IMR-90 (cell line): ENCODE measurements at regions not wholly inside any gene's neighbourhood (a gene's known extent, or its start where the extent isn't known, plus 50 kb on each side); places are given as distances from the start of the nearest gene placed in this dataset.

ENCODE experiments used
- ATAC-seq: fragments of 200-7000 bp; cut with Tn5 transposase; 2 replicates; pipeline ENCODE4 v1.9.1; 2020; ENCODE audit warnings: low read depth, mild to moderate bottlenecking, moderate library complexity
- BruUV-seq: library from RNA; stranded (reverse); fragments of 400-500 nt; replicated peaks from 2 replicates; lab custom pipeline; 2021; lab: Mats Ljungman, UMichigan
- CTCF ChIA-PET: fragments of 300-600 bp; formaldehyde crosslinking; extraction: SDS; loops from one replicate; lab custom pipeline; 2021; ENCODE audit warnings: antibody characterized with exemption; lab: Yijun Ruan, JAX
- POLR2A ChIA-PET: fragments of 300-600 bp; sonication (Branson Sonifier 250); formaldehyde crosslinking; loops from one replicate; lab custom pipeline; 2022; ENCODE audit warnings: antibody characterized with exemption; ENCODE audit not compliant: unreplicated experiment; lab: Charles Lee
- DNase-seq: peaks from one replicate; pipeline ENCODE4 v3.0.0; 2013
- H2AFZ ChIP-seq: replicated peaks from 2 replicates; pipeline ENCODE3; 2013; ENCODE audit warnings: low read length, mild to moderate bottlenecking; ENCODE audit not compliant: poor library complexity
- H2AK5ac ChIP-seq: 2 replicates; pipeline ENCODE4 v1.6.1; 2013; ENCODE audit warnings: low read depth, low read length, inconsistent platforms
- H2AK9ac ChIP-seq: replicated peaks from 2 replicates; pipeline ENCODE3; 2013; ENCODE audit warnings: mild to moderate bottlenecking, low read depth, low read length, moderate library complexity; ENCODE audit not compliant: poor library complexity
- H2BK120ac ChIP-seq: 2 replicates; pipeline ENCODE4 v1.6.1; 2013; ENCODE audit warnings: low read depth, low read length, inconsistent platforms
- H2BK15ac ChIP-seq: 3 replicates; pipeline ENCODE4 v1.6.1; 2013; ENCODE audit warnings: low read depth, low read length, inconsistent platforms
- H2BK20ac ChIP-seq: 2 replicates; pipeline ENCODE4 v1.6.1; 2013; ENCODE audit warnings: low read depth, mild to moderate bottlenecking, inconsistent platforms, low read length, moderate library complexity
- H2BK5ac ChIP-seq: 2 replicates; pipeline ENCODE4 v1.6.1; 2013; ENCODE audit warnings: mild to moderate bottlenecking, low read depth, low read length, inconsistent platforms; ENCODE audit not compliant: poor library complexity, severe bottlenecking
- H3K14ac ChIP-seq: replicated peaks from 2 replicates; pipeline ENCODE4 v1.6.1; 2013; ENCODE audit warnings: low read depth, low read length, inconsistent platforms
- H3K18ac ChIP-seq: 2 replicates; pipeline ENCODE4 v1.6.1; 2013; ENCODE audit warnings: low read depth, low read length, control low read depth
- H3K23ac ChIP-seq: 2 replicates; pipeline ENCODE4 v1.6.1; 2013; ENCODE audit warnings: low read depth, low read length, inconsistent platforms
- H3K27ac ChIP-seq: 2 replicates; pipeline ENCODE4 v1.5.1; 2013; ENCODE audit warnings: mild to moderate bottlenecking, control low read depth, low read length; ENCODE audit not compliant: insufficient read depth
- H3K27me3 ChIP-seq: 2 replicates; pipeline ENCODE4 v1.6.1; 2013; ENCODE audit warnings: low read length; ENCODE audit not compliant: control insufficient read depth, insufficient read depth
- H3K36me3 ChIP-seq: 2 replicates; pipeline ENCODE4 v1.6.1; 2013; ENCODE audit warnings: low read length, mixed read lengths; ENCODE audit not compliant: control insufficient read depth, insufficient read depth
- H3K4ac ChIP-seq: 2 replicates; pipeline ENCODE4 v1.6.1; 2013; ENCODE audit warnings: low read depth, low read length, inconsistent platforms
- H3K4me1 ChIP-seq: 2 replicates; pipeline ENCODE4 v1.6.1; 2013; ENCODE audit warnings: low read length, mixed read lengths; ENCODE audit not compliant: control insufficient read depth, insufficient read depth
- H3K4me2 ChIP-seq: 2 replicates; pipeline ENCODE4 v1.6.1; 2013; ENCODE audit warnings: low read depth, mild to moderate bottlenecking, control low read depth, low read length, moderate library complexity
- H3K4me3 ChIP-seq: 2 replicates; pipeline ENCODE4 v1.5.1; 2013; ENCODE audit warnings: low read depth, mild to moderate bottlenecking, control low read depth, low read length, moderate library complexity; ENCODE audit not compliant: insufficient read depth
- H3K56ac ChIP-seq: 2 replicates; pipeline ENCODE4 v1.6.1; 2013; ENCODE audit warnings: low read length, inconsistent platforms; ENCODE audit not compliant: insufficient read depth; ENCODE audit errors: extremely low read depth
- H3K79me1 ChIP-seq, 2 experiments: 2 replicates each; pipeline ENCODE4 v1.6.1; 2013; ENCODE audit warnings: low read length in 2 of 2, inconsistent platforms in 1 of 2, low read depth in 1 of 2
- H3K9ac ChIP-seq: 2 replicates; pipeline ENCODE4 v1.6.1; 2013; ENCODE audit warnings: low read depth, low read length, control low read depth
- H3K9me1 ChIP-seq: 2 replicates; pipeline ENCODE4 v1.6.1; 2013; ENCODE audit warnings: low read length, inconsistent platforms; ENCODE audit not compliant: insufficient read depth
- H3K9me3 ChIP-seq: 2 replicates; pipeline ENCODE4 v1.6.1; 2013; ENCODE audit warnings: low read length; ENCODE audit not compliant: control insufficient read depth, insufficient read depth
- H4K20me1 ChIP-seq: 2 replicates; pipeline ENCODE4 v1.6.1; 2013; ENCODE audit warnings: low read length, inconsistent platforms; ENCODE audit not compliant: insufficient read depth
- H4K5ac ChIP-seq: 2 replicates; pipeline ENCODE4 v1.6.1; 2013; ENCODE audit warnings: mild to moderate bottlenecking, low read depth, low read length, control low read depth
- H4K8ac ChIP-seq, 2 experiments: 2 replicates each; pipeline ENCODE4 v1.6.1; 2013; ENCODE audit warnings: low read depth in 2 of 2, low read length in 2 of 2, control low read depth in 1 of 2, inconsistent platforms in 1 of 2
- H4K91ac ChIP-seq: 2 replicates; pipeline ENCODE4 v1.6.1; 2013; ENCODE audit warnings: low read depth, low read length, inconsistent platforms; ENCODE audit not compliant: insufficient read depth
- BHLHE40 ChIP-seq: fragments of 150-350 bp; IDR thresholded peaks from 2 replicates; pipeline ENCODE4 v1.6.1; 2016; ENCODE audit warnings: mild to moderate bottlenecking, low read depth, low read length
- CEBPB ChIP-seq: IDR thresholded peaks from 2 replicates; pipeline ENCODE4 v1.6.1; 2012; ENCODE audit warnings: low read depth, low read length, improper control_type of control experiment
- CHD1 ChIP-seq: IDR thresholded peaks from 2 replicates; pipeline ENCODE4 v1.6.1; 2012; ENCODE audit warnings: low read depth, low read length, improper control_type of control experiment
- CTCF ChIP-seq: conservative IDR thresholded peaks from 2 replicates; pipeline ENCODE4 v1.5.1; 2012; ENCODE audit warnings: mild to moderate bottlenecking, low read depth, low read length, improper control_type of control experiment
- ELK1 ChIP-seq: fragments of 150-350 bp; IDR thresholded peaks from 2 replicates; pipeline ENCODE4 v1.6.1; 2016; ENCODE audit warnings: low read depth, mild to moderate bottlenecking, low read length, moderate library complexity, borderline replicate concordance
- FOS ChIP-seq: fragments of 150-350 bp; IDR thresholded peaks from 2 replicates; pipeline ENCODE4 v1.6.1; 2016; ENCODE audit warnings: low read depth, low read length
- MAFK ChIP-seq: IDR thresholded peaks from 2 replicates; pipeline ENCODE4 v1.6.1; 2012; ENCODE audit warnings: low read depth, low read length, improper control_type of control experiment
- MAZ ChIP-seq: IDR thresholded peaks from 2 replicates; pipeline ENCODE4 v1.6.1; 2012; ENCODE audit warnings: low read depth, mild to moderate bottlenecking, low read length, improper control_type of control experiment, moderate library complexity, borderline replicate concordance
- MXI1 ChIP-seq: IDR thresholded peaks from 2 replicates; pipeline ENCODE4 v1.6.1; 2012; ENCODE audit warnings: low read depth, mild to moderate bottlenecking, low read length, moderate library complexity, borderline replicate concordance
- NFE2L2 ChIP-seq: fragments of 150-350 bp; IDR thresholded peaks from 2 replicates; pipeline ENCODE4 v1.6.1; 2016; ENCODE audit warnings: low read depth, mild to moderate bottlenecking, low read length
- POLR2A ChIP-seq: IDR thresholded peaks from 2 replicates; pipeline ENCODE4 v1.6.1; 2012; ENCODE audit warnings: mild to moderate bottlenecking, low read depth, low read length
- RAD21 ChIP-seq: IDR thresholded peaks from 2 replicates; pipeline ENCODE4 v1.6.1; 2012; ENCODE audit warnings: low read length, improper control_type of control experiment
- RCOR1 ChIP-seq: IDR thresholded peaks from 2 replicates; pipeline ENCODE4 v1.6.1; 2012; ENCODE audit warnings: mild to moderate bottlenecking, low read length, improper control_type of control experiment; ENCODE audit not compliant: insufficient replicate concordance
- RFX5 ChIP-seq: IDR thresholded peaks from 2 replicates; pipeline ENCODE4 v1.8.0; 2012; ENCODE audit warnings: low read depth, mild to moderate bottlenecking, low read length, moderate library complexity
- SMC3 ChIP-seq: fragments of 150-350 bp; IDR thresholded peaks from 2 replicates; pipeline ENCODE4 v1.6.1; 2016; ENCODE audit warnings: low read depth, mild to moderate bottlenecking, antibody characterized with exemption, low read length, moderate library complexity
- USF2 ChIP-seq: fragments of 150-350 bp; IDR thresholded peaks from 2 replicates; pipeline ENCODE4 v1.6.1; 2017; ENCODE audit warnings: mild to moderate bottlenecking, antibody characterized with exemption, low read length, low read depth
- dilution Hi-C: fragments of 300-500 bp; cut with HindIII; formaldehyde crosslinking; loops from one replicate; pipeline ENCODE4 v1.14.3; 2018; ENCODE audit warnings: low sequenced_read_pairs; ENCODE audit not compliant: unreplicated experiment
- in situ Hi-C: fragments of 300-500 bp; cut with MboI; formaldehyde crosslinking; loops from 3 replicates; pipeline ENCODE4 v1.14.3; 2019; ENCODE audit warnings: low sequenced_read_pairs, inconsistent platforms, mixed read lengths
- intact Hi-C: fragments of 100-400 bp; cut with micrococcal nuclease; formaldehyde crosslinking; loops from 2 replicates; pipeline ENCODE4 v1.10.0; 2022

GRCh38 chrX:51257490-51257889 is 75.1 kb upstream of the NUDT10 start:
- Histone ChIP-seq H3K4ac (no peak overlapping the region), H3K9ac (no peak overlapping the region), H3K9me1 (no peaks in the 10 kb centered on the region), H3K23ac (no peak overlapping the region), H3K18ac (no peak overlapping the region), H3K27ac (no peak overlapping the region), H4K20me1 (no peaks in the 10 kb centered on the region), H2BK5ac (no peak overlapping the region), H2AFZ (no peak overlapping the region), H3K4me1 (no peaks in the 10 kb centered on the region), H2BK120ac (no peak overlapping the region), H3K27me3 (no peaks in the 10 kb centered on the region), H3K4me3 (no peak overlapping the region), H2BK15ac (no peak overlapping the region), H3K36me3 (no peaks in the 10 kb centered on the region), H2AK5ac (no peak overlapping the region), H2BK20ac (no peak overlapping the region), H4K8ac (no peak overlapping the region), H3K56ac (no peak overlapping the region), H3K79me1 (no peaks in the 10 kb centered on the region), H4K91ac (no peak overlapping the region), H3K4me2 (no peak overlapping the region), H4K5ac (no peak overlapping the region), H2AK9ac (no peak overlapping the region), H3K9me3 (no peaks in the 10 kb centered on the region), H3K14ac (no peak overlapping the region)
- BruUV-seq: no TSS peak
- in situ Hi-C loops (no loop called here), intact Hi-C loops (no loop called here), dilution Hi-C loops (no loop called here)
- CTCF ChIA-PET: no interaction called here
- ATAC-seq: no peak
- POLR2A ChIA-PET: no interaction called here
- DNase-seq: no peak
- TF ChIP-seq RAD21 (no peak), FOS (no peak), SMC3 (no peak), CHD1 (no peak), MAFK (no peak), CTCF (no peak), RCOR1 (no peak), ELK1 (no peak), RFX5 (no peak), POLR2A (no peak), USF2 (no peak), MAZ (no peak), MXI1 (no peak), CEBPB (no peak), BHLHE40 (no peak), NFE2L2 (no peak)
